HEK293T (cell line): ENCODE measurements at regions not wholly inside any gene's neighbourhood (a gene's known extent, or its start where the extent isn't known, plus 50 kb on each side); places are given as distances from the start of the nearest gene placed in this dataset.
A peak's percentile ranks its signal among the peaks of the same experiment; 100 is the strongest.

Experiments used
- CTCF ChIA-PET: fragments of 350-600 bp; formaldehyde crosslinking; extraction: SDS; loops from one replicate; lab custom pipeline; 2021; ENCODE audit warnings: antibody characterized with exemption, inconsistent platforms; lab: Yijun Ruan, JAX
- POLR2A ChIA-PET: fragments of 350-600 bp; formaldehyde crosslinking; extraction: SDS; loops from one replicate; lab custom pipeline; 2020; ENCODE audit warnings: antibody characterized with exemption, inconsistent platforms; lab: Yijun Ruan, JAX
- DNase-seq: peaks from one replicate; pipeline ENCODE4 v3.0.0; 2012; ENCODE audit warnings: mixed read lengths; ENCODE audit errors: extremely low spot score
- ARNT ChIP-seq: fragments of 450-650 bp; IDR thresholded peaks from 2 replicates; pipeline ENCODE4 v1.6.1; 2017; ENCODE audit warnings: mild to moderate bottlenecking
- BHLHE40 ChIP-seq: fragments of 450-650 bp; IDR thresholded peaks from 2 replicates; pipeline ENCODE4 v1.6.1; 2016; ENCODE audit warnings: mild to moderate bottlenecking, moderate library complexity, borderline replicate concordance
- CTBP1 ChIP-seq: fragments of 450-650 bp; IDR thresholded peaks from 2 replicates; pipeline ENCODE4 v1.6.1; 2016; ENCODE audit warnings: borderline replicate concordance
- ELF4 ChIP-seq: fragments of 450-650 bp; IDR thresholded peaks from 2 replicates; pipeline ENCODE4 v1.6.1; 2017; ENCODE audit warnings: antibody characterized with exemption
- FOXA1 ChIP-seq: fragments of 450-650 bp; IDR thresholded peaks from 2 replicates; pipeline ENCODE4 v1.6.1; 2016; ENCODE audit warnings: mild to moderate bottlenecking
- FOXK2 ChIP-seq: fragments of 450-650 bp; IDR thresholded peaks from 2 replicates; pipeline ENCODE4 v1.6.1; 2016; ENCODE audit warnings: mild to moderate bottlenecking
- FOXM1 ChIP-seq: fragments of 450-650 bp; IDR thresholded peaks from 2 replicates; pipeline ENCODE4 v1.6.1; 2017; ENCODE audit warnings: mild to moderate bottlenecking, borderline replicate concordance
- HDGF ChIP-seq: fragments of 450-650 bp; IDR thresholded peaks from 2 replicates; pipeline ENCODE4 v1.6.1; 2017; ENCODE audit warnings: antibody characterized with exemption, borderline replicate concordance
- L3MBTL2 ChIP-seq: fragments of 450-650 bp; conservative IDR thresholded peaks from 2 replicates; pipeline ENCODE4 v1.6.1; 2016; ENCODE audit warnings: mild to moderate bottlenecking
- LEF1 ChIP-seq: fragments of 450-650 bp; IDR thresholded peaks from 2 replicates; pipeline ENCODE4 v1.6.1; 2017; ENCODE audit warnings: mild to moderate bottlenecking, borderline replicate concordance
- NFRKB ChIP-seq: fragments of 450-650 bp; IDR thresholded peaks from 2 replicates; pipeline ENCODE4 v1.6.1; 2016; ENCODE audit warnings: mild to moderate bottlenecking, moderate library complexity
- PKNOX1 ChIP-seq: fragments of 450-650 bp; IDR thresholded peaks from 2 replicates; pipeline ENCODE4 v1.6.1; 2016
- SP1 ChIP-seq: fragments of 450-650 bp; IDR thresholded peaks from 2 replicates; pipeline ENCODE4 v1.6.1; 2017
- SUZ12 ChIP-seq: fragments of 450-650 bp; IDR thresholded peaks from 2 replicates; pipeline ENCODE4 v1.6.1; 2016; ENCODE audit warnings: mild to moderate bottlenecking
- TARDBP ChIP-seq: fragments of 450-650 bp; IDR thresholded peaks from 2 replicates; pipeline ENCODE4 v1.6.1; 2016
- ZNF384 ChIP-seq: fragments of 450-650 bp; IDR thresholded peaks from 2 replicates; pipeline ENCODE4 v1.6.1; 2016

- ChIA-PET POLR2A (no interaction called here), CTCF (no interaction called here)
- DNase-seq, result no peak
- no peak for TF ChIP-seq ARNT
- TF ChIP-seq PKNOX1, result peak; percentile 35; the same call in 1 of the 2 replicates
Measured at GRCh38 chr22:46090036-46090591, 60.2 kb upstream of the PPARA start.

GRCh38 chr22:46090631-46091201 is 59.6 kb upstream of the PPARA start:
- CTCF ChIA-PET, result no interaction called here
- no peak for TF ChIP-seq CTBP1
- no peak for TF ChIP-seq TARDBP
- TF ChIP-seq NFRKB, result no peak
- no peak for TF ChIP-seq ARNT
- no peak for TF ChIP-seq HDGF
- no peak for TF ChIP-seq LEF1
- TF ChIP-seq PKNOX1, result no peak
- TF ChIP-seq FOXA1, result no peak
- no peak for TF ChIP-seq L3MBTL2
- TF ChIP-seq FOXM1, result no peak
- TF ChIP-seq SUZ12, result no peak
- no peak for TF ChIP-seq ELF4
- TF ChIP-seq BHLHE40, result no peak
- POLR2A ChIA-PET, result no interaction called here
- no peak for DNase-seq

GRCh38 chr22:46091277-46091977 is 58.9 kb upstream of the PPARA start:
- no peak for DNase-seq
- POLR2A ChIA-PET, result no interaction called here
- CTCF ChIA-PET, result no interaction called here
- no peak for TF ChIP-seq SUZ12
- TF ChIP-seq FOXA1, result no peak
- TF ChIP-seq CTBP1, result no peak
- TF ChIP-seq LEF1, result no peak
- TF ChIP-seq TARDBP, result no peak
- no peak for TF ChIP-seq ARNT
- TF ChIP-seq HDGF, result no peak
- TF ChIP-seq ELF4, result no peak
- TF ChIP-seq PKNOX1, result no peak
- TF ChIP-seq L3MBTL2, result no peak
- no peak for TF ChIP-seq NFRKB
- no peak for TF ChIP-seq ZNF384
- no peak for TF ChIP-seq FOXK2
- no peak for TF ChIP-seq FOXM1
- no peak for TF ChIP-seq BHLHE40
- no peak for TF ChIP-seq SP1

- CTCF ChIA-PET, result no interaction called here
- TF ChIP-seq ZNF384 (no peak), L3MBTL2 (no peak), PKNOX1 (no peak), ELF4 (no peak)
- no peak for DNase-seq
- POLR2A ChIA-PET, result no interaction called here
Measured at GRCh38 chr22:46092011-46092410, 58.3 kb upstream of the PPARA start.

GRCh38 chr22:46092670-46093410 is 57.5 kb upstream of the PPARA start:
- ChIA-PET POLR2A (no interaction called here), CTCF (no interaction called here)
- DNase-seq, result no peak
- no peak for TF ChIP-seq BHLHE40
- no peak for TF ChIP-seq NFRKB
- TF ChIP-seq FOXK2, result no peak
- TF ChIP-seq SP1, result no peak
- no peak for TF ChIP-seq ZNF384
- no peak for TF ChIP-seq LEF1
- TF ChIP-seq FOXA1, result no peak
- TF ChIP-seq ARNT, result no peak
- TF ChIP-seq TARDBP, result no peak
- TF ChIP-seq PKNOX1, result no peak
- no peak for TF ChIP-seq HDGF
- no peak for TF ChIP-seq ELF4
- no peak for TF ChIP-seq CTBP1
- TF ChIP-seq SUZ12, result no peak
- no peak for TF ChIP-seq FOXM1
